Left lung (tissue), 4 donors: ENCODE measurements at regions not wholly inside any gene's neighbourhood (a gene's known extent, or its start where the extent isn't known, plus 50 kb on each side); places are given as distances from the start of the nearest gene placed in this dataset.

Experiments
- ATAC-seq: fragments of 200-7000 bp; cut with Tn5 transposase; one replicate; pipeline ENCODE4 v1.9.1; 2020; ENCODE audit warnings: moderate library complexity
- DNase-seq, 4 donors: peaks; one replicate each; pipeline ENCODE4 v3.0.0-alpha.2; 2013 to 2020
- H3K27ac ChIP-seq, 2 donors: fragments of 200-600 bp; sonication (generic) in 1 of 2; one replicate each; pipeline versions ENCODE4 v1.5.0 to v1.8.0; 2020 to 2021
- H3K27me3 ChIP-seq, 2 donors: fragments of 200-600 bp; sonication (generic) in 1 of 2; one replicate each; pipeline versions ENCODE4 v1.5.0 to v1.8.0; 2020 to 2021
- H3K36me3 ChIP-seq, 2 donors: fragments of 200-600 bp; sonication (generic) in 1 of 2; one replicate each; pipeline versions ENCODE4 v1.5.0 to v1.8.0; 2020 to 2021
- H3K4me1 ChIP-seq, 2 donors: fragments of 200-600 bp; one replicate each; pipeline ENCODE4 v1.8.0; 2021
- H3K4me3 ChIP-seq, 2 donors: fragments of 200-600 bp; sonication (generic) in 1 of 2; one replicate each; pipeline versions ENCODE4 v1.5.0 to v1.8.0; 2020 to 2021; ENCODE audit warnings: mild to moderate bottlenecking in 1 of 2
- H3K9me3 ChIP-seq, 2 donors: fragments of 200-600 bp; sonication (generic) in 1 of 2; one replicate each; pipeline versions ENCODE4 v1.5.0 to v1.8.0; 2020 to 2021
- intact Hi-C, 2 donors: fragments of 100-400 bp; cut with DNase I; formaldehyde crosslinking; loops; one replicate each; pipeline versions ENCODE4 v1.11.2 to v1.14.2; 2022
- TF ChIP-seq, protein P1 (sequence below), 2 donors: fragments of 200-600 bp; sonication (generic) in 1 of 2; IDR thresholded peaks; one replicate each; pipeline versions ENCODE4 v1.5.0 to v1.8.0; 2021; ENCODE audit warnings: antibody characterized with exemption in 2 of 2
- donor health status: DM: no; HTN: yes; CAD: no.
- donor health status: DM: no; HTN: no; CAD: no.

GRCh38 chr2:74735009-74735408 lies 81.0 kb downstream of the SEMA4F start:
- H3K4me3 ChIP-seq = no peak overlapping the region
- intact Hi-C loops = no loop called here
- TF ChIP-seq, protein P1, sequence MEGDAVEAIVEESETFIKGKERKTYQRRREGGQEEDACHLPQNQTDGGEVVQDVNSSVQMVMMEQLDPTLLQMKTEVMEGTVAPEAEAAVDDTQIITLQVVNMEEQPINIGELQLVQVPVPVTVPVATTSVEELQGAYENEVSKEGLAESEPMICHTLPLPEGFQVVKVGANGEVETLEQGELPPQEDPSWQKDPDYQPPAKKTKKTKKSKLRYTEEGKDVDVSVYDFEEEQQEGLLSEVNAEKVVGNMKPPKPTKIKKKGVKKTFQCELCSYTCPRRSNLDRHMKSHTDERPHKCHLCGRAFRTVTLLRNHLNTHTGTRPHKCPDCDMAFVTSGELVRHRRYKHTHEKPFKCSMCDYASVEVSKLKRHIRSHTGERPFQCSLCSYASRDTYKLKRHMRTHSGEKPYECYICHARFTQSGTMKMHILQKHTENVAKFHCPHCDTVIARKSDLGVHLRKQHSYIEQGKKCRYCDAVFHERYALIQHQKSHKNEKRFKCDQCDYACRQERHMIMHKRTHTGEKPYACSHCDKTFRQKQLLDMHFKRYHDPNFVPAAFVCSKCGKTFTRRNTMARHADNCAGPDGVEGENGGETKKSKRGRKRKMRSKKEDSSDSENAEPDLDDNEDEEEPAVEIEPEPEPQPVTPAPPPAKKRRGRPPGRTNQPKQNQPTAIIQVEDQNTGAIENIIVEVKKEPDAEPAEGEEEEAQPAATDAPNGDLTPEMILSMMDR (IDR thresholded peaks at IDR 0.05) = no peak
- no peaks in the 10 kb centered on the region for H3K27me3 ChIP-seq
- DNase-seq (no peak), ATAC-seq (no peak)
- H3K27ac ChIP-seq = no peak overlapping the region
- no peaks in the 10 kb centered on the region for H3K4me1 ChIP-seq
- H3K9me3 ChIP-seq = peaks cover 0 to 11% of the 10 kb centered on the region in 2 donors
- H3K36me3 ChIP-seq = no peaks in the 10 kb centered on the region

GRCh38 chr2:74735564-74735963 lies 81.5 kb downstream of the SEMA4F start:
- no peak overlapping the region for H3K4me3 ChIP-seq
- peaks cover 0 to 11% of the 10 kb centered on the region in 2 donors for H3K9me3 ChIP-seq
- H3K27ac ChIP-seq = no peak overlapping the region
- TF ChIP-seq, protein P1 (IDR thresholded peaks at IDR 0.05) = no peak
- intact Hi-C loops = no loop called here
- no peak for DNase-seq
- H3K4me1 ChIP-seq = peaks cover 0 to under 1% of the 10 kb centered on the region in 2 donors
- H3K36me3 ChIP-seq = no peaks in the 10 kb centered on the region
- ATAC-seq = no peak
- H3K27me3 ChIP-seq = no peaks in the 10 kb centered on the region

DNA sequence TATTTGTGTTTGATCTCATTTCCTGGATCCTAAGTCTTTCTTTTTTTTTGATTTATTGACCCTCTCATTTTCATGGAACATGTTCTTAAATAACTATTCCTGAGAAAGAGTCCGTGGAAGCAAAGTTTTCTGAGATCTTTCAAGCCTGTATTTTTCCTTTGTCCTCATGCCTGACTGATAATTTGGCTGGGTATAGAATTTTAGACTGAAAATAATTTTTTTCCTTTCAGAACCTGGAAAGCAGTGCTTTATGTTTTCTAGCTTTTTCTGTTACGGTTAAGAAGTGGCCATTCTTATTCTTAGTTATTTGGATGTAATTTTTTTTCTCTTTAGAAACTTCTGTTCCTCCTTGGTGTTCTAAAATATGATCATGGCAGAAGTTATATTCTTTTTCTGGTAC lies 82.5 kb downstream of the SEMA4F start:
- Histone ChIP-seq H3K27ac (no peak overlapping the region), H3K4me3 (no peak overlapping the region), H3K4me1 (peaks cover 0 to 10% of the 10 kb centered on the region in 2 donors), H3K9me3 (peaks cover 0 to 11% of the 10 kb centered on the region in 2 donors), H3K27me3 (no peaks in the 10 kb centered on the region), H3K36me3 (no peaks in the 10 kb centered on the region)
- intact Hi-C loops = no loop called here
- ATAC-seq (no peak), DNase-seq (no peak)
- TF ChIP-seq, protein P1 (IDR thresholded peaks at IDR 0.05) = no peak

GRCh38 chr2:74738586-74738985 lies 84.5 kb downstream of the SEMA4F start:
- no peak for ATAC-seq
- Histone ChIP-seq H3K36me3 (no peaks in the 10 kb centered on the region), H3K27me3 (no peaks in the 10 kb centered on the region), H3K4me3 (no peak overlapping the region), H3K9me3 (peaks cover 0 to 11% of the 10 kb centered on the region in 2 donors), H3K27ac (no peak overlapping the region), H3K4me1 (peaks cover 0 to 10% of the 10 kb centered on the region in 2 donors)
- DNase-seq = no peak
- intact Hi-C loops = no loop called here
- TF ChIP-seq, protein P1 (IDR thresholded peaks at IDR 0.05) = no peak

GRCh38 chr2:74739129-74739528 lies 85.1 kb downstream of the SEMA4F start:
- H3K27me3 ChIP-seq = no peaks in the 10 kb centered on the region
- ATAC-seq (no peak), DNase-seq (no peak)
- TF ChIP-seq, protein P1 (IDR thresholded peaks at IDR 0.05) = no peak
- intact Hi-C loops = no loop called here
- H3K27ac ChIP-seq = no peak overlapping the region
- no peak overlapping the region for H3K4me3 ChIP-seq
- H3K4me1 ChIP-seq = peaks cover 0 to 10% of the 10 kb centered on the region in 2 donors
- peaks cover 0 to 11% of the 10 kb centered on the region in 2 donors for H3K9me3 ChIP-seq
- H3K36me3 ChIP-seq = no peaks in the 10 kb centered on the region
